Stomach smooth muscle (tissue), 2 donors: ENCODE measurements at regions not wholly inside any gene's neighbourhood (a gene's known extent, or its start where the extent isn't known, plus 50 kb on each side); places are given as distances from the start of the nearest gene placed in this dataset.
"Not testable (repeated sequence)": the region's sequence is repeated elsewhere in the genome, so short reads cannot be mapped to it uniquely, and the experiment has no call there.

Experiments
- H3K27ac ChIP-seq: one replicate; pipeline ENCODE4 v1.7.0; 2013; ENCODE audit warnings: mild to moderate bottlenecking, low read length, inconsistent platforms
- H3K27me3 ChIP-seq, 2 donors: one replicate each; pipeline ENCODE4 v1.7.0; 2013; ENCODE audit warnings: low read length in 2 of 2; ENCODE audit not compliant: insufficient read depth in 2 of 2, control insufficient read depth in 1 of 2
- H3K36me3 ChIP-seq, 2 donors: one replicate each; pipeline ENCODE4 v1.7.0; 2013; ENCODE audit warnings: low read length in 2 of 2; ENCODE audit not compliant: control insufficient read depth in 2 of 2, insufficient read depth in 2 of 2
- H3K4me1 ChIP-seq: one replicate; pipeline ENCODE4 v1.7.0; 2013; ENCODE audit warnings: low read length; ENCODE audit not compliant: control insufficient read depth, insufficient read depth
- H3K4me3 ChIP-seq, 2 donors: one replicate each; pipeline ENCODE4 v1.7.0; 2013; ENCODE audit warnings: low read length in 2 of 2
- H3K9ac ChIP-seq, 2 donors: one replicate each; pipeline ENCODE4 v1.7.0; 2013; ENCODE audit warnings: low read length in 2 of 2, mild to moderate bottlenecking in 1 of 2
- H3K9me3 ChIP-seq, 2 donors: one replicate each; pipeline ENCODE4 v1.7.0; 2013; ENCODE audit warnings: low read length in 2 of 2; ENCODE audit not compliant: control insufficient read depth in 2 of 2
- donor health status: healthy.
- donor health status: Pancreatic carcinoma.

GRCh38 chr13:37960427-37960826, 90.9 kb upstream of the TRPC4 start:
- H3K36me3 ChIP-seq: no peaks in the 10 kb centered on the region
- no peak overlapping the region for H3K4me3 ChIP-seq
- H3K9me3 ChIP-seq: no peaks in the 10 kb centered on the region
- no peak overlapping the region for H3K9ac ChIP-seq
- no peaks in the 10 kb centered on the region for H3K27me3 ChIP-seq
- no peak overlapping the region for H3K27ac ChIP-seq
- no peaks in the 10 kb centered on the region for H3K4me1 ChIP-seq

GRCh38 chr13:37959284-37959683, 89.7 kb upstream of the TRPC4 start:
- Histone ChIP-seq H3K27me3 (no peaks in the 10 kb centered on the region), H3K27ac (no peak overlapping the region), H3K4me1 (no peaks in the 10 kb centered on the region), H3K9ac (no peak overlapping the region), H3K36me3 (no peaks in the 10 kb centered on the region), H3K4me3 (no peak overlapping the region), H3K9me3 (no peaks in the 10 kb centered on the region)

GRCh38 chr13:37956536-37956935, 87.0 kb upstream of the TRPC4 start:
- Histone ChIP-seq H3K27ac (no peak overlapping the region), H3K4me1 (no peaks in the 10 kb centered on the region), H3K36me3 (no peaks in the 10 kb centered on the region), H3K9ac (no peak overlapping the region), H3K27me3 (no peaks in the 10 kb centered on the region), H3K9me3 (no peaks in the 10 kb centered on the region), H3K4me3 (no peak overlapping the region)

GRCh38 chr13:37954597-37954996, 85.0 kb upstream of the TRPC4 start:
- not testable (repeated sequence) for H3K27ac ChIP-seq

DNA sequence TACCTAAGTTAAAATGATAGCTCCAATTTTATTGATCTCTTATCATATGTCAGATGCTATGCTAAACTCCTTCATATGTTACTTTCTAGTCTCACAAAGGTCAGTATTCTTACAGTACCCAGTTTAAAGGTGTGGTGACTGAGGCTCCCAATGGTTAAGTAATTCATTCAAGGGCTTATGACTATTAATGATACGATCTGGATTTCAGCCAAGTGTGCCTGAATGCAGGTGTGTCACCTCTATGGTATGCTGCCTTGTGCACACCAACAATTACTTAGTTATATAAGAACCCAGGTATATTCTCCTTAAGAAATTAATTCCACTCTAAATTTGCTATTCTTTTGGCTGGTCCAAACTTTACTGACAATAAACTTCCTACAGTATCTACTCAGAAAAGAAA, 84.6 kb upstream of the TRPC4 start:
- H3K9me3 ChIP-seq: no peaks in the 10 kb centered on the region
- no peaks in the 10 kb centered on the region for H3K36me3 ChIP-seq
- H3K4me1 ChIP-seq: no peaks in the 10 kb centered on the region
- no peak overlapping the region for H3K4me3 ChIP-seq
- no peaks in the 10 kb centered on the region for H3K27me3 ChIP-seq
- no peak overlapping the region for H3K9ac ChIP-seq
- no peak overlapping the region for H3K27ac ChIP-seq

More at GRCh38 chr13:37954597-37954996, 85.0 kb upstream of the TRPC4 start:
- not testable (repeated sequence) for H3K27me3 ChIP-seq, H3K9ac ChIP-seq, H3K4me1 ChIP-seq, H3K9me3 ChIP-seq, H3K36me3 ChIP-seq, H3K4me3 ChIP-seq

GRCh38 chr13:37953696-37954095, 84.1 kb upstream of the TRPC4 start:
- H3K4me3 ChIP-seq: no peak overlapping the region
- no peak overlapping the region for H3K27ac ChIP-seq
- no peaks in the 10 kb centered on the region for H3K4me1 ChIP-seq
- H3K9me3 ChIP-seq: no peaks in the 10 kb centered on the region
- H3K9ac ChIP-seq: no peak overlapping the region
- no peaks in the 10 kb centered on the region for H3K27me3 ChIP-seq
- H3K36me3 ChIP-seq: no peaks in the 10 kb centered on the region

DNA sequence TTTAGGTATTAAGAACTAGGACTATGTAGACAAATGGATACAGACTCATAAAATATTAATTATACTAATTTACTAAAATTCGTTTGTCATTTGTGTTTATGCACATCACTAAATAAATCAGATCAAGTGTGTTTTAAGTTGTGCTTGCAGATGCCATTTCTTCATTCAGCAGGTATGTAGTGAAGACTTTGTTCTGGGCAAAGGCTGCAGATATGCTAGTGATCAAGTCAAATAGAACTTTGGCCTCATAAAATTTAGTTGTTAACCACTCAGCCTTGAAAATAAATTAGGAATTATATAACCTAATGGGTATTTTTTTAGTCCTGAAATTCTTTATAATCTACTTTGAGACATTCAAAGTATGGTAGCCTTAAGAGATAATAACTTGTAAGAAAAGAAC, 80.4 kb upstream of the TRPC4 start:
- Histone ChIP-seq H3K9ac (no peak overlapping the region), H3K4me1 (no peaks in the 10 kb centered on the region), H3K27ac (no peak overlapping the region), H3K9me3 (no peaks in the 10 kb centered on the region), H3K4me3 (no peak overlapping the region), H3K27me3 (no peaks in the 10 kb centered on the region), H3K36me3 (no peaks in the 10 kb centered on the region)

GRCh38 chr13:37947419-37948140, 78.0 kb upstream of the TRPC4 start:
- H3K4me1 ChIP-seq: no peaks in the 10 kb centered on the region
- H3K9ac ChIP-seq: no peak overlapping the region
- no peak overlapping the region for H3K27ac ChIP-seq
- H3K9me3 ChIP-seq: no peaks in the 10 kb centered on the region
- H3K36me3 ChIP-seq: no peaks in the 10 kb centered on the region
- no peak overlapping the region for H3K4me3 ChIP-seq
- H3K27me3 ChIP-seq: no peaks in the 10 kb centered on the region

GRCh38 chr13:37945651-37946575, 76.3 kb upstream of the TRPC4 start:
- Histone ChIP-seq H3K36me3 (no peaks in the 10 kb centered on the region), H3K9me3 (no peaks in the 10 kb centered on the region), H3K27ac (no peak overlapping the region), H3K4me1 (no peaks in the 10 kb centered on the region), H3K9ac (no peak overlapping the region), H3K27me3 (no peaks in the 10 kb centered on the region), H3K4me3 (no peak overlapping the region)

DNA sequence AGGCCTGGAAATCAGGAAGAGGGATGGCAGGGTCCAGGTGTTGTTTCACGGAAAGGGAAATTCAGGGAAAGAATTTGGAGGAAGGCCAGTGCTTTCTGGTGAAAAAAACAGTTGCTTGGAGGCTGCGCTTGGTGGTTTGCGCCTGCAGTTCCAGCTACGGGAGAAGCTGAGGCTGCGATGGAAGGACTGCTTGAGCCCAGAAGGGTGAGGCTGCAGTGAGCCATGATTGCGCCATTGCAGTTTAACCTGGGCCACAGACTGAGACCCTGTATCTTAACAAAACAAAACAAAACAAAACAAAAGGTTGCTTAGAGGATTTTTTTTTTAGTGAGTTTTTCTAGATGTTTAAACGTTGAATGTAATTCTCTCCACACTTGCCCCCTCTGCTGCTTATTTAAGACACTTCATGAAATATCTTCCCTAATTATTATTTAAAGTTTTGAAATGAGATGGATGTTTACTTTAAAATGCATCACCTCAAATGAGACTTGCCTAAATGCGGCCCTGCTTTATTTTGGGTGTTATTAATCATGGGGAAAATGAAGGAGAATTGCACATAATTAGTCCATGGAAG, 75.4 kb upstream of the TRPC4 start:
- no peak overlapping the region for H3K4me3 ChIP-seq
- no peaks in the 10 kb centered on the region for H3K27me3 ChIP-seq
- no peaks in the 10 kb centered on the region for H3K4me1 ChIP-seq
- H3K27ac ChIP-seq: no peak overlapping the region
- no peaks in the 10 kb centered on the region for H3K9me3 ChIP-seq
- H3K36me3 ChIP-seq: no peaks in the 10 kb centered on the region
- H3K9ac ChIP-seq: no peak overlapping the region
